Mammary epithelial cell (primary cell): ENCODE measurements at regions not wholly inside any gene's neighbourhood (a gene's known extent, or its start where the extent isn't known, plus 50 kb on each side); places are given as distances from the start of the nearest gene placed in this dataset.

Source experiments
- EZH2 ChIP-seq: IDR thresholded peaks from 2 replicates; pipeline ENCODE4 v1.6.1; 2012; ENCODE audit warnings: low read length, inconsistent platforms, borderline replicate concordance
- TF ChIP-seq, protein P1 (sequence below), 2 donors: IDR thresholded peaks in 1 of 2; conservative IDR thresholded peaks in 1 of 2; 2 replicates each; pipeline ENCODE4 v1.5.1; 2011 to 2012; ENCODE audit warnings: inconsistent platforms in 2 of 2, low read length in 2 of 2, mild to moderate bottlenecking in 2 of 2, control low read depth in 1 of 2, low read depth in 1 of 2; ENCODE audit not compliant: insufficient read depth in 1 of 2; ENCODE audit errors: extremely low read depth in 1 of 2

DNA sequence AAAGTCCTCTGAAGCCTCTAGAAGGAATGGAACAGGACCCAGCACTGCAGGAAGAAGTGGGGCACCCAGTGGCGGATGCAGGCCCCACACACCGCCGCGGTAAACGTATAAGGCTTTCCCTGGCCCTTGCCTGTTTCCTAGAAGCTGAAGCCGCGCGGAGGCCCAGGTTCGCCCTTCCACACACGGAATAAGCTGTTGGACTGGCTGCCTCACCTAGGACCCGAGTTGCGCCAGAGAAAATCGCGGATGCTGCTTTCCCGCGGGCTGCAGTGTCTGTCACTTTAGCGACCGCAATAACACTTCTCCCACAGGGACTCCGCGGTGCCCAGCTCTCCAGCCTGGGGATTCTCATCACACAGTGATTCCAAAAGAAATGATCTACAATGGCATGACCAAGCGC lies 1736.9 kb downstream of the TP53TG3F start:
- TF ChIP-seq, protein P1, sequence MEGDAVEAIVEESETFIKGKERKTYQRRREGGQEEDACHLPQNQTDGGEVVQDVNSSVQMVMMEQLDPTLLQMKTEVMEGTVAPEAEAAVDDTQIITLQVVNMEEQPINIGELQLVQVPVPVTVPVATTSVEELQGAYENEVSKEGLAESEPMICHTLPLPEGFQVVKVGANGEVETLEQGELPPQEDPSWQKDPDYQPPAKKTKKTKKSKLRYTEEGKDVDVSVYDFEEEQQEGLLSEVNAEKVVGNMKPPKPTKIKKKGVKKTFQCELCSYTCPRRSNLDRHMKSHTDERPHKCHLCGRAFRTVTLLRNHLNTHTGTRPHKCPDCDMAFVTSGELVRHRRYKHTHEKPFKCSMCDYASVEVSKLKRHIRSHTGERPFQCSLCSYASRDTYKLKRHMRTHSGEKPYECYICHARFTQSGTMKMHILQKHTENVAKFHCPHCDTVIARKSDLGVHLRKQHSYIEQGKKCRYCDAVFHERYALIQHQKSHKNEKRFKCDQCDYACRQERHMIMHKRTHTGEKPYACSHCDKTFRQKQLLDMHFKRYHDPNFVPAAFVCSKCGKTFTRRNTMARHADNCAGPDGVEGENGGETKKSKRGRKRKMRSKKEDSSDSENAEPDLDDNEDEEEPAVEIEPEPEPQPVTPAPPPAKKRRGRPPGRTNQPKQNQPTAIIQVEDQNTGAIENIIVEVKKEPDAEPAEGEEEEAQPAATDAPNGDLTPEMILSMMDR (conservative IDR thresholded peaks at IDR 0.05 in 1 of 2, IDR thresholded peaks at IDR 0.05 in 1 of 2; ENCODE audit: extremely low read depth in 1 of 2, insufficient read depth in 1 of 2, low read depth in 1 of 2, low read length in 2 of 2) = no peak
- no peak for TF ChIP-seq EZH2
